ENCODE measurements at regions not wholly inside any gene's neighbourhood (a gene's known extent, or its start where the extent isn't known, plus 50 kb on each side); places are given as distances from the start of the nearest gene placed in this dataset.

DNA sequence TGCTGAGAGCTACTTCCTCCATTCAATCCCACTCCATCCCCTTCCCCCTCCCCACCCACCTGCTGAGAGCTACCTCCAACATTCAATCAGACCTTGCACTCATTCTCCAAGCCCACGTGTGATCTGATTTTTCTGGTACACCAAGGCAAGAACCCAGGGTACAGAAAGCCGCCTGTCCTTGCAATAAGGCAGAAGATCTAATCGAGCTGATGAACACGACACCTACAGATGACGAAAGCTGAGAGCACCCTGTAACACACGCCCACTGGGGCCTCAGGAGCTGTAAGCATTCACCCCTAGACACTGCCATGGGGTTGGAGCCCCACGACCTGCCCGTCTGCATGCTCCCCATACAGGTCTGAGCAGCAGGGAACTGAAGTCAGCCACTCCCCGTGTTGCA, 58.3 kb downstream of the TRIML1 start:
- no peak for DNase-seq

- no peak for DNase-seq
Measured at GRCh38 chr4:188198982-188199792, 59.9 kb downstream of the TRIML1 start.

DNA sequence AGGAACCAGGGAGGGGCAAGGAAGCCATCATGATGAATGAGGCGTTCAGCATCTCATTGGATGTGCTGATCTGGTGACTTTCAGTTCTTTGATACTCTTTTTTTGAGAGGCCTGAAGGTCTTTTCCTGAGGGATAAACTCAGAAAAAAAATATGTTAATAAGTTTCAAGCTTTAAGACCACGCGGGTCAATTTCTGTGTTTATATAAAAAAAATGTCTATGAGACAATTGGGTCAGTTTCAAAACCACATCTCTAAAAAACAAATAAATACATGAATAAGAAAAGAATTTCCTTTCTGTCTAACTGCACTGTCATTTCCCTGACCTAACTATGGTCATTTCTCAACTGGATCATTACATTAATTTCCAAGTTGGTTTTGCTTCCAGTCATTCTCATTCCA, 62.6 kb downstream of the TRIML1 start:
- DNase-seq = no peak

- no peak for DNase-seq
Measured at GRCh38 chr4:188206783-188207182, 67.5 kb downstream of the TRIML1 start.

GRCh38 chr4:188214861-188215260, 75.6 kb downstream of the TRIML1 start:
- no peak for DNase-seq

GRCh38 chr4:188218392-188218791, 79.2 kb downstream of the TRIML1 start:
- no peak for DNase-seq

GRCh38 chr4:188220006-188220405, 80.8 kb downstream of the TRIML1 start:
- DNase-seq = no peak

DNA sequence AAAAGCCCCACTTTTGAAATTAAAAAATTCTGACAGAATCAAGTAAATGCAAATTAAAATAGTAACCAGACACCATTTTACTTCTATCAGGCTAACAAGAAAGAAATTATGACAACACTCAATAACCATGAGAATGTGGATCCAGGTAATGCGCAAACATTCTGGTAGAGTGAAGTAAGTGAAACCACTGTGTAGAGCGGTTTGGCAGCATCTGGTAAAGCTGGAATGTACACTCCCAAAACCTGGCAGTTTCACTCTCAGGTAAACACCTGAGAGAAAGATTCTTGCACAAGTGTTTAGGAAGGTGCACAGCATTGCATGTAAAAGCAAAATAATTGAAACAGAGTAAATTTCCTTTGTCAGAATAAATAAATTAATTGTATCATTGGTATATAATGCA, 81.8 kb downstream of the TRIML1 start:
- no peak for DNase-seq

DNA sequence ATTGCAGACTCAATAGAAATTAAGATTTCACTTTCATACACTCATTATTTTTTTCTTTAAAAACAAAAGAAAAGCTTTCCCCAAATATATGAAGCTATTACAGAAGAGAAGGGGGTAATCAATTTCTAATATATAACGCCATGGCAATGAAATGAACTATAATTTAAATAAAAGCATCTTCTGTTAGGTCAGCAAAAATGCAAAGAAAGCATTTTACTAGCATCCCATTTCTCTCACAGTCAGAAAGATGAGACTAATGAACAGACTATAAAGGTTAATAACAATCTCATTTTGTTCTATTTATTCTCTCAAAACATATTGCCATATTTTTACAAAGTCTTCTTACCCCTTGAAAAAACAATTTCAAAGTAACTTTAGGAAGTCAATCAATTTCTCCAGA, 89.0 kb downstream of the TRIML1 start:
- no peak for DNase-seq

GRCh38 chr4:188232428-188232827, 93.2 kb downstream of the TRIML1 start:
- DNase-seq = no peak

DNA sequence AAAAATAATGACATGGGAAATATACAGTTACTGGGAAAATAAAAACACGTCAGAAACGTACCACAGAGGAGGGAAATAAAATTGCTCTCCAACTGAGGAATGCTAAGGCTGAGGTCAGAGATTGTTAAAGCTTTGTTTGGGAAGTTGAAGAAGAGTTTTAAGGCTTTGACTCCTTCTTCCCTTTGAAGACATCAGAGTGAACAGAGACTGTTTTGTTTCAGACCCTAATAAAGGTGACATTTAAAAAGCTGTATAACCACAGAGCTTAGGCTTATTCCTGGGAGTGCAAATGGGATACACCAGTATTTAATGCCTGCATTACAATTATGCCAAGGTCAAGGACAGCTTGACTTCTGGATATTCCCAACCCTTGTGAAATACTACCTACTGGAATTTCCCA, 102.8 kb downstream of the TRIML1 start:
- no peak for DNase-seq

- no peak for DNase-seq
Measured at GRCh38 chr4:188245651-188246050, 106.4 kb downstream of the TRIML1 start.

DNA sequence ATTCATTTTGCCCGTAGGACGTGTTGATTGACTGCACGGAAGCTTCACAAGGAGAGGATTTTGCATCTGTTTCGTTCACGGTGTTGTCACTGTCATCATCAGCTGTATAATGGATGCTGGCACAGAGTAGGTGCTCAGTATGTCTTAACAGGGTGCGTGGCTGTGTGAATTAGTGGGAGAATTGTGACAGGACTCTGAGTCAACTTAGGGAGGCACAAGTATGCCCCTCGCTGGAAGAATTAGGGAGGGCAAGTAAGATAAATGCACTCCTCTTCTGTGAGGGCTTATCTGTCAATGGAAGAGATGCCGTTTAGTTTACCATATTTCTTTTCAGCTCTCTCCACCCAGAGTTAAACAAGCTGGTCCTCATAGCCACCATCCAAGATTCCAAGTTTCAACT, 107.2 kb downstream of the TRIML1 start:
- DNase-seq = no peak

- no peak for DNase-seq
Measured at GRCh38 chr4:188254211-188254610, 115.0 kb downstream of the TRIML1 start.

- no peak for DNase-seq
Measured at GRCh38 chr4:188262464-188262863, 123.2 kb downstream of the TRIML1 start.

DNA sequence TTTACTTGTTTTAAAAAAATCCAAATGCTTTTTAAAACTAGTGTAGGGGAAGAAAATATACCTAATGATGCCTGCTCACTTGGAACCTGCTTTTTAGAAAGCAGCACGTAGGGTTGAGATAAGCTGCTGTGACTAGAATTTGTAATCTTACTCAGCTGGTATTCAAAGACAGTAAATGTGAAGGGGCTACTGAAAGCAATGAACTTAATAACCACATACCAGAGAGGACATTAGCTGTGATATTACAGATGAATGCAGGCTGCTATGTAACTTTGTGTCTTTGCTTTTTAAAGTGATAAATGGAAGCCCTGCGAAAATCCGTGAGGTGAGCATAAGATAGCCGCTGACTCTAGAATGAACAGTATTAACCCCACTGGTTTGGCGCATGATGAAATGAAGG, 124.1 kb downstream of the TRIML1 start:
- DNase-seq = no peak

GRCh38 chr4:188266386-188266785, 127.1 kb downstream of the TRIML1 start:
- no peak for DNase-seq

DNA sequence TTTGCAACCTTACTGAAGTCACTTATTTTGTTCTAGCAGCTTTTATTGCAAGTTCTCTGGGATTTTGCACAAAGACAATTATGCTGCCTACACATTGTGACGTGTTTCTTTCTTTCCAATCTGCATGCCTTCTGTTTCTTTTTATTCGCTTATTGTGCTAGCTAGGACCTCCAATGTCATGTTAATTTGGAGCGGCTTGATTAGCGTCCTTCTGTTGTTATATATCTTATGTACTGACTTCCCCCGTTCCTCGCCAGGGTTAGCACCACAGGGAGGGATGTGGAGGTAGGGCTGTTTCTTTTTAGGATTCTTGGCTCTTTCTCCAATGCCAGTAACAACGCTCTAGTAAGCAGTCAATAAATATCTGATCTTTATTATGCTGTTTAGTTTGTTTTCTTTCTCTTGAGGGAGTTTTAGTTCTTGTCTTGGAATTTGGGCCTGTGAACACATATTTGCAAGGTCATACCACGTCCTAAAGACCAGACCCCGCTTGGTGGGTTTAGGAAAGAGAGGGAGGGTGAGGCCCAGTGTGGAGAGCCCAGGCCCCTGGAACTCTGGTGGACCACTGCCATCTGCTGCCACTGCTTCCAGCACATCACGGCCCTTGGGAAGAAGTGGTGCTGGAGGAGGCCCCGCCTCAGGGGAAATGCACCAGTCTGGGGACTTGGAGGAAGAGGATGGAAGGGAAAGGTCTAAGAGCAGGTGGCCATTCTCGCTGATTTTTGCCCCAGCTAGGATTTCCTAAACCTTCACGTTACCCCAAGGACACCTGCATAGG, 129.1 kb downstream of the TRIML1 start:
- DNase-seq = no peak

DNA sequence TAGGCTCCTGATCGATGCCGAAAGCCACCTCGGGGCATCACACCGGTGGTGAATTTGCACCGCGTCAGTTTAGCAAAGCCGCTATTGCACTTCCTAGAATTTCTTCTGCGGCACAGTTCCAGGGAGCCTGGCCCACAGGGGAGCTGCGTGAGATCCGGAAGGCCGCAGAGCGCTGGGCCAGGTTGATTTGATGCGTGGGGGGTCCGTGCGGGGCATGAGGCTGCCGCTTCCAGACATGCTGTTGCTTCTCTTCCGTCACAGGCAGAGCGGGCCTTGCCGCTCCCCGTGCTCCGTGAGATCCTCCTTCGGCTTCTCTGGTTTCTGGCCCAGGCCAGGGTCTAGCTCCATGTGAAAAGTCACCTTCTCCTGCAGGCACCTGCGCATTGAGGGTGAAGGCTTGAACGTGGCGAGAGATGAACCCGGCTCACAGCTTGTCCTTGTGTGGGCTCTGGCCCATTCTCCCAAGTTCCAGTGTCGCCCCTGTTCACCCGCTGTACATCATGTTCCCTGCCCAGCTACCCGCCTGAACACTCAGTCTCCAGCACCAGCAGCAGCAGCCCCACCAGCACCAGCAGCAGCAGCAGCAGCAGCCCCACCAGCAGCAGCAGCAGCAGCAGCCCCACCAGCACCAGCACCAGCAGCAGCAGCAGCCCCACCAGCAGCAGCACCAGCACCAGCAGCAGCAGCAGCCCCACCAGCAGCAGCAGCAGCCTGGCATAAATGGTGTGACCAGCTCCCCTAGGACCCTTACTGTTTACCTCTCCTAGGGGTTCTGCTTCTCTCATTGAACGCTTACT, 131.2 kb downstream of the TRIML1 start:
- DNase-seq = no peak

DNA sequence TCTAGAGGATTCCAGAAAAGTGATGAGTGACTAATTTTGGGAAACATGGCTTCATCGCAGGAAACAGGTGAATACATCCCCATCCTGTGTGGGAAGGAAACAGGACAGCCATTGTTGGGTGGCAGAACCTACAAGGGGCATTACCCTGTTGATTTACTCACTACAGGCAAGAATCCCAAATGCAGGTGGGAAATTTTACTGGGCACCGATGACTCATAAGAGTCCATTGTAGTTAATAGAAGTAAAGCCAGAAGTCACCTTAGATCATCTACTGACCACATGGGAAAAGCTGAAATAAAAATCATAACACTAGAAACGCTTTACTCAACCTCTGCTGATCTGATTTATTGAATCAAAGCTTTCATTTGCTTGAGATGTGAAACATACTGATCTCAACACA, 136.4 kb downstream of the TRIML1 start:
- DNase-seq = no peak

DNA sequence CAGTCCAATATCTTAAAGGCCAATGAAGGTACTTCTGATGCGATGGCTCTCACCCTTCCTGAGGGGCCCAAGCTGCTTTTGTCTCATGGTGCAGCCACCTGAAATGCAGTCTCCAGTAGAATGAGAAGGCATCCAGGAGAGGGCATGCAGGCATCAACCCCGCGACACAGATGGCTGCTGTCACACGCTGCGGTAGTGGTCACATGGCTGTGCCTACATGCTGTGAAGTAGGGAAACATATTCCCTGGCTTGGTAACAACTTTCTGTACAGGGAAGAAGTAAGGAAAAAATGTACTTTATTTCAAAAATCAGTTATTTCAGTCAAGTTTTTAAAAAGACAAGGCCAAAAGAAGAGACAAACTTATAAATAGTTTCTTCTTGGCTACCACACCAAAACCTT, 139.9 kb downstream of the TRIML1 start:
- DNase-seq = no peak

GRCh38 chr4:188282471-188283232, 143.4 kb downstream of the TRIML1 start:
- no peak for DNase-seq

Data from effector CD8-positive, alpha-beta T cell (primary cell).